Endometrial microvascular endothelial cells (primary cell): ENCODE measurements at regions not wholly inside any gene's neighbourhood (a gene's known extent, or its start where the extent isn't known, plus 50 kb on each side); places are given as distances from the start of the nearest gene placed in this dataset.
"Not testable (repeated sequence)": the region's sequence is repeated elsewhere in the genome, so short reads cannot be mapped to it uniquely, and the experiment has no call there.

ENCODE experiments used
- in situ Hi-C: cut with HindIII; loops from 2 replicates; pipeline ENCODE4 v1.10.0; 2017; ENCODE audit warnings: low sequenced_read_pairs, low pct_unique_long_range_greater_than_20kb; ENCODE audit errors: inconsistent ontology term

- in situ Hi-C loops = no loop called here
Observed at GRCh38 chr5:66234241-66234640, 90.1 kb downstream of the SREK1 start.

GRCh38 chr5:66238435-66238834, 94.3 kb downstream of the SREK1 start:
- in situ Hi-C loops = no loop called here

- in situ Hi-C loops = no loop called here
Observed at GRCh38 chr5:66239034-66239433, 94.9 kb downstream of the SREK1 start.

GRCh38 chr5:66241136-66241825, 97.2 kb downstream of the SREK1 start:
- in situ Hi-C loops = no loop called here

- in situ Hi-C loops = no loop called here
Observed at GRCh38 chr5:66242050-66242715, 98.1 kb downstream of the SREK1 start.

GRCh38 chr5:66246608-66247007, 102.5 kb downstream of the SREK1 start:
- in situ Hi-C loops = no loop called here

- in situ Hi-C loops = no loop called here
Observed at GRCh38 chr5:66247176-66247960, 103.3 kb downstream of the SREK1 start.

GRCh38 chr5:66248874-66249273, 104.8 kb downstream of the SREK1 start:
- in situ Hi-C loops = no loop called here

- in situ Hi-C loops = no loop called here
Observed at GRCh38 chr5:66249920-66250319, 105.8 kb downstream of the SREK1 start.

GRCh38 chr5:66252849-66253248, 108.7 kb downstream of the SREK1 start:
- in situ Hi-C loops = no loop called here

- in situ Hi-C loops = no loop called here
Observed at GRCh38 chr5:66255714-66256113, 111.6 kb downstream of the SREK1 start.

GRCh38 chr5:66273121-66273520, 129.0 kb downstream of the SREK1 start:
- in situ Hi-C loops = no loop called here

GRCh38 chr5:66276986-66277385, 132.9 kb downstream of the SREK1 start:
- in situ Hi-C loops = no loop called here

GRCh38 chr5:66277981-66278380, 133.9 kb downstream of the SREK1 start:
- in situ Hi-C loops = no loop called here

- in situ Hi-C loops = no loop called here
Observed at GRCh38 chr5:66281294-66281693, 137.2 kb downstream of the SREK1 start.

- in situ Hi-C loops = no loop called here
Observed at GRCh38 chr5:66284588-66285342, 140.7 kb downstream of the SREK1 start.

- in situ Hi-C loops = no loop called here
Observed at GRCh38 chr5:66285343-66285922, 141.3 kb downstream of the SREK1 start.

- in situ Hi-C loops = no loop called here
Observed at GRCh38 chr5:66291771-66292170, 147.7 kb downstream of the SREK1 start.

GRCh38 chr5:66293851-66294250, 149.8 kb downstream of the SREK1 start:
- in situ Hi-C loops = not testable (repeated sequence)
